ENCODE measurements at regions not wholly inside any gene's neighbourhood (a gene's known extent, or its start where the extent isn't known, plus 50 kb on each side); places are given as distances from the start of the nearest gene placed in this dataset.
"Not testable (repeated sequence)": the region's sequence is repeated elsewhere in the genome, so short reads cannot be mapped to it uniquely, and the experiment has no call there.

- no peak for TF ChIP-seq CTCF (conservative IDR thresholded peaks at IDR 0.05; ENCODE audit: low read depth)
- CTCF ChIA-PET: interaction anchor here (0.6 to 1.3 kb wide), 3 partner anchors 8 to 844 kb away, joined by 3 to 4 read pairs (median 3); no protein-coding TSS in a partner anchor
- H3K27ac ChIP-seq: no peak overlapping the region
- POLR2A ChIA-PET (ENCODE audit: low non-redundant PET): no interaction called here
- DNase-seq (ENCODE audit: low spot score): no peak
These were observed 306.5 kb upstream of the RPS23 start for GRCh38 chr5:82584631-82585030.

- CTCF ChIA-PET; POLR2A ChIA-PET (ENCODE audit: low non-redundant PET); DNase-seq (ENCODE audit: low spot score): not testable (repeated sequence)
These were observed 305.2 kb upstream of the RPS23 start for GRCh38 chr5:82583331-82583730.

GRCh38 chr5:82564963-82565362 is 286.8 kb upstream of the RPS23 start:
- ChIA-PET POLR2A (ENCODE audit: low non-redundant PET) (no interaction called here), CTCF (interaction anchor here (0.7 kb wide), 1 partner anchor 43 kb away, joined by 5 read pairs; no protein-coding TSS in a partner anchor)
- no peak for TF ChIP-seq CTCF (conservative IDR thresholded peaks at IDR 0.05; ENCODE audit: low read depth)
- no peak overlapping the region for H3K27ac ChIP-seq
- no peak for DNase-seq (ENCODE audit: low spot score)

More at GRCh38 chr5:82583331-82583730, 305.2 kb upstream of the RPS23 start:
- H3K27ac ChIP-seq: not testable (repeated sequence)

- ChIA-PET POLR2A (ENCODE audit: low non-redundant PET) (no interaction called here), CTCF (no interaction called here)
- no peak for DNase-seq (ENCODE audit: low spot score)
- TF ChIP-seq CTCF (conservative IDR thresholded peaks at IDR 0.05; ENCODE audit: low read depth): no peak
- H3K27ac ChIP-seq: no peak overlapping the region
These were observed 285.6 kb upstream of the RPS23 start for GRCh38 chr5:82563745-82564144.

GRCh38 chr5:82562696-82563240 is 284.6 kb upstream of the RPS23 start:
- no peak for DNase-seq (ENCODE audit: low spot score)
- ChIA-PET POLR2A (ENCODE audit: low non-redundant PET) (no interaction called here), CTCF (interaction anchor here (0.6 kb wide), 1 partner anchor 170 kb away, joined by 3 read pairs; no protein-coding TSS in a partner anchor)
- no peak for TF ChIP-seq CTCF (conservative IDR thresholded peaks at IDR 0.05; ENCODE audit: low read depth)
- no peak overlapping the region for H3K27ac ChIP-seq

- ChIA-PET CTCF (no interaction called here), POLR2A (ENCODE audit: low non-redundant PET) (no interaction called here)
- no peak for TF ChIP-seq CTCF (conservative IDR thresholded peaks at IDR 0.05; ENCODE audit: low read depth)
- no peak overlapping the region for H3K27ac ChIP-seq
- DNase-seq (ENCODE audit: low spot score): no peak
These were observed 283.6 kb upstream of the RPS23 start for GRCh38 chr5:82561797-82562196.

- H3K27ac ChIP-seq: no peak overlapping the region
- TF ChIP-seq CTCF (conservative IDR thresholded peaks at IDR 0.05; ENCODE audit: low read depth): no peak
- POLR2A ChIA-PET (ENCODE audit: low non-redundant PET): no interaction called here
- CTCF ChIA-PET: interaction anchor here (0.7 kb wide), 1 partner anchor 922 kb away, joined by 3 read pairs; no protein-coding TSS in a partner anchor
- DNase-seq (ENCODE audit: low spot score): no peak
These were observed 282.8 kb upstream of the RPS23 start for GRCh38 chr5:82560969-82561368.
